Mesendoderm (in vitro differentiated cells): ENCODE measurements at regions not wholly inside any gene's neighbourhood (a gene's known extent, or its start where the extent isn't known, plus 50 kb on each side); places are given as distances from the start of the nearest gene placed in this dataset.

Source experiments
- DNase-seq: peaks from one replicate; pipeline ENCODE4 v3.0.0; 2013
- H2AK5ac ChIP-seq: 2 replicates; pipeline ENCODE4 v1.6.1; 2013; ENCODE audit warnings: low read length, inconsistent platforms
- H2BK120ac ChIP-seq: 2 replicates; pipeline ENCODE4 v1.6.1; 2013; ENCODE audit warnings: low read depth, mild to moderate bottlenecking, low read length, moderate library complexity, mixed read lengths
- H2BK15ac ChIP-seq: replicated peaks from 2 replicates; pipeline ENCODE4 v1.6.1; 2013; ENCODE audit warnings: low read depth, mild to moderate bottlenecking, moderate library complexity
- H2BK5ac ChIP-seq: 2 replicates; pipeline ENCODE4 v1.6.1; 2013; ENCODE audit warnings: low read length, inconsistent platforms
- H3K18ac ChIP-seq: 2 replicates; pipeline ENCODE4 v1.6.1; 2013; ENCODE audit warnings: mild to moderate bottlenecking, low read length, mixed read lengths
- H3K23ac ChIP-seq: one replicate; pipeline ENCODE4 v1.6.1; 2013; ENCODE audit warnings: low read length
- H3K27ac ChIP-seq: 2 replicates; pipeline ENCODE4 v1.5.1; 2013; ENCODE audit warnings: low read depth, mild to moderate bottlenecking, inconsistent platforms, low read length, moderate library complexity
- H3K27me3 ChIP-seq: 2 replicates; pipeline ENCODE4 v1.6.1; 2013; ENCODE audit warnings: low read length, control low read depth, mild to moderate bottlenecking, inconsistent platforms; ENCODE audit not compliant: insufficient read depth, poor library complexity
- H3K36me3 ChIP-seq: 2 replicates; pipeline ENCODE4 v1.6.1; 2013; ENCODE audit warnings: low read length, inconsistent platforms; ENCODE audit not compliant: control insufficient read depth, insufficient read depth
- H3K4ac ChIP-seq: one replicate; pipeline ENCODE4 v1.6.1; 2013; ENCODE audit warnings: low read depth, mild to moderate bottlenecking, low read length, moderate library complexity
- H3K4me1 ChIP-seq: 2 replicates; pipeline ENCODE4 v1.6.1; 2013; ENCODE audit warnings: low read depth, low read length, inconsistent platforms; ENCODE audit not compliant: control insufficient read depth
- H3K4me2 ChIP-seq: 2 replicates; pipeline ENCODE4 v1.6.1; 2013; ENCODE audit warnings: low read length
- H3K4me3 ChIP-seq: 2 replicates; pipeline ENCODE4 v1.5.1; 2013; ENCODE audit warnings: mild to moderate bottlenecking, low read length
- H3K56ac ChIP-seq: one replicate; pipeline ENCODE4 v1.6.1; 2013; ENCODE audit warnings: low read length
- H3K79me1 ChIP-seq: 2 replicates; pipeline ENCODE4 v1.6.1; 2013; ENCODE audit warnings: low read length, inconsistent platforms
- H3K79me2 ChIP-seq: 2 replicates; pipeline ENCODE4 v1.6.1; 2013; ENCODE audit warnings: mild to moderate bottlenecking, low read length; ENCODE audit not compliant: control insufficient read depth, insufficient read depth
- H3K9ac ChIP-seq: 2 replicates; pipeline ENCODE4 v1.6.1; 2013; ENCODE audit warnings: low read length, inconsistent platforms
- H4K5ac ChIP-seq: one replicate; pipeline ENCODE4 v1.6.1; 2013; ENCODE audit warnings: low read length
- H4K8ac ChIP-seq: one replicate; pipeline ENCODE4 v1.6.1; 2013; ENCODE audit warnings: low read depth, mild to moderate bottlenecking, control low read depth, low read length, moderate library complexity
- WGBS: extraction: QIAGEN DNeasy Blood & Tissue Kit; methylation state at CpG from one replicate; pipeline ENCODE4 v1.1.7; 2013; ENCODE audit warnings: low lambda C conversion rate, missing lambda C conversion rate; ENCODE audit not compliant: insufficient coverage; ENCODE audit errors: extremely low coverage; 5-methylcytosine and 5-hydroxymethylcytosine counted together

DNA sequence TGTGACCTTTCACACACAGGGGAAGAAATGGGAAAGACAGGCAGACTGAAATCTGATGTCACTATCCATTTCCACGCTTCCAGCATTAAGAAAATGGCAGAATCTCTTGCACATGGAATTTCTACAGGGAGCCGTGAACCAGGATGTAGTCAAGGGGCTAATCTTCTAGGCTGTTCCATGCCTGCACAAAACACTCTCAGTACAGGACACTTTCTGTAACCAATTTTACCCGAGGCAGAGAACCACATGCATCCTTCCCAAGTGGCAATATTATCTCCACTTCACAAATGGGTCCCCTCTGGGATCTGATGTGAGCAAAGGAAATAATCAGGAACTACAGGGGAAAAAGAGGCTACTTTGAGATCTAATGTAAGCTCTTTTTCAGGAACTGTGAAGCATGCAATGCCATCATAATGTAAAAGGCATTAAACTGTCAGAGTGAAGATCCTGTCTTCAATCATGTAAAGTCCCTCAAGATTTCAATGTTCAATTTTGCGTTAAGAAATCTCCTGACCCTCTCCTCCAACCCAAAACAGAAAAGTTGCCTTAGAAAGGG lies 236.9 kb downstream of the RBM43 start:
- H3K56ac ChIP-seq: no peak overlapping the region
- H3K4me1 ChIP-seq: no peaks in the 10 kb centered on the region
- WGBS: no CpG with 5 or more reads among the region's 4 CpGs

GRCh38 chr2:151021747-151022452 lies 239.8 kb downstream of the RBM43 start:
- Histone ChIP-seq H3K36me3 (no peaks in the 10 kb centered on the region), H3K79me2 (no peaks in the 10 kb centered on the region), H2BK5ac (no peak overlapping the region), H3K4me1 (no peaks in the 10 kb centered on the region), H2BK15ac (no peak overlapping the region), H3K4me3 (no peak overlapping the region), H4K8ac (no peak overlapping the region), H3K27me3 (no peaks in the 10 kb centered on the region), H3K9ac (no peak overlapping the region), H3K79me1 (no peaks in the 10 kb centered on the region), H3K4me2 (no peak overlapping the region), H4K5ac (no peak overlapping the region), H2BK120ac (no peak overlapping the region), H3K23ac (no peak overlapping the region), H3K27ac (no peak overlapping the region), H3K4ac (no peak overlapping the region), H3K56ac (no peak overlapping the region), H3K18ac (no peak overlapping the region), H2AK5ac (no peak overlapping the region)
- no peak for DNase-seq
- WGBS: no CpG with 5 or more reads among the region's 5 CpGs

More for the DNA sequence above, 236.9 kb downstream of the RBM43 start:
- Histone ChIP-seq H2BK120ac (no peak overlapping the region), H3K9ac (no peak overlapping the region), H3K36me3 (no peaks in the 10 kb centered on the region), H2BK15ac (no peak overlapping the region), H3K18ac (no peak overlapping the region), H3K4ac (no peak overlapping the region), H3K4me2 (no peak overlapping the region), H4K5ac (no peak overlapping the region), H4K8ac (no peak overlapping the region), H3K27me3 (no peaks in the 10 kb centered on the region), H3K79me2 (no peaks in the 10 kb centered on the region), H2AK5ac (no peak overlapping the region), H3K23ac (no peak overlapping the region), H2BK5ac (no peak overlapping the region), H3K4me3 (no peak overlapping the region), H3K27ac (no peak overlapping the region), H3K79me1 (no peaks in the 10 kb centered on the region)
- no peak for DNase-seq

DNA sequence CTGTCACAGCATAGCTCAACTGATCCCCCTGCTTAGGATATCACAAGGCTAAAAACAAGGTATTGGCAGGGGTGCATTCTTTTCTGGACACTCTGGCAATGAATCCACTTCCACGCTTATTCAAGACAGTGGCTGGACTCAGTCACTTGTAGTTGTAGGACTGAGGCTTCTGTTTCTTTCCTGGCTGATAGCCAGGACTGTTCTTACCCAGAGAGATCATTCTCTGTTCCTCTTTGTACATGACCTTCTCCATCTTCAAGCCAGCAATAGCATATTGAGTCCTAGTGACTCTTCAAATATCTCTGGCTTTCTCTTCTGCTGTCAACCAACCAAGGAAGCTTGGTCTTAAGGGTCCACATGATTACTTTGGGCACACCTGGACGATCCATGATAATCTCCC lies 241.3 kb downstream of the RBM43 start:
- H4K5ac ChIP-seq: no peak overlapping the region
- H2BK120ac ChIP-seq: no peak overlapping the region
- no peak overlapping the region for H2BK5ac ChIP-seq
- no CpG with 5 or more reads among the region's 2 CpGs for WGBS
- no peaks in the 10 kb centered on the region for H3K36me3 ChIP-seq
- H4K8ac ChIP-seq: no peak overlapping the region
- H3K56ac ChIP-seq: no peak overlapping the region
- H2AK5ac ChIP-seq: no peak overlapping the region
- no peak overlapping the region for H3K23ac ChIP-seq
- H2BK15ac ChIP-seq: no peak overlapping the region
- no peak overlapping the region for H3K18ac ChIP-seq
- no peaks in the 10 kb centered on the region for H3K79me1 ChIP-seq
- H3K4me3 ChIP-seq: no peak overlapping the region
- H3K4me1 ChIP-seq: no peaks in the 10 kb centered on the region
- H3K4ac ChIP-seq: no peak overlapping the region
- H3K79me2 ChIP-seq: no peaks in the 10 kb centered on the region
- H3K27ac ChIP-seq: no peak overlapping the region
- H3K27me3 ChIP-seq: no peaks in the 10 kb centered on the region
- no peak overlapping the region for H3K4me2 ChIP-seq
- DNase-seq: no peak
- no peak overlapping the region for H3K9ac ChIP-seq

DNA sequence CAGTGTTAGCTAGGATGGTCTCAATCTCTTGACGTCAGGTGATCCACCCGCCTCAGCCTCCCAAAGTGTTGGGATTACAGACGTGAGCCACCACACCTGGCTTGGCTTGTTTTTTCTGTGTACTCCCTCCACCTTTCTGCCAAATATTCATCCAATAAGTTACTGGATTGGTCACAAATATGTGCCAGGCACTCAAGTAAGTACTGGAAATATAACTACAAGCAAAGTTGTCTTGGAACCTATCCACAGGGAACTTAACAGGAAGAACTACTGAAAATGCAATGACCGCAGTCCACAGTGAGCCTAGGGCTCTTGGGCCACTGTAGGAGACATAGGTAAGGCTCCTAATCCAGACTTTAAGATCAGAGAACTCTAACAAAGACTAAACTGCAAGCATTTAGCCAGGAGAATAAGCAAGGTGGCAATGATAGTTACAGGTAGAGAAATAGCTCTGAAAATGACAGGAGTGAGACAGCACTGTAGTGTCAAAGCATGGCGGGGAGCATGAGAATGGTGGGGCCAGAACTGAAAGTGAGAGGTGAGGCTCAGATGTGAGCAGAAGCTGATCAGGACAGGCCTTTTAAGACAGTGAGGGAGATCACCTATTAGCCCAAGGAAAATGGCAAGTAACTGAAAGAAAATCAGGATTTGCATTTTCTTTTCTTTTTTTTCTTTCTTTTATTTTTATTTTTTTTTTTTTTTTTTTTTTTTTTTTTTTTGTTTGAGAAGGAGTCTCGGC lies 252.1 kb downstream of the RBM43 start:
- H2AK5ac ChIP-seq: no peak overlapping the region
- H3K27ac ChIP-seq: no peak overlapping the region
- H3K18ac ChIP-seq: no peak overlapping the region
- no peak overlapping the region for H3K4me3 ChIP-seq
- H3K79me2 ChIP-seq: no peaks in the 10 kb centered on the region
- no peak overlapping the region for H4K8ac ChIP-seq
- no peak overlapping the region for H3K4me2 ChIP-seq
- H4K5ac ChIP-seq: no peak overlapping the region
- WGBS: no CpG with 5 or more reads among the region's 6 CpGs
- no peaks in the 10 kb centered on the region for H3K4me1 ChIP-seq
- no peak overlapping the region for H3K9ac ChIP-seq
- no peak overlapping the region for H2BK120ac ChIP-seq
- no peak overlapping the region for H3K56ac ChIP-seq
- H3K79me1 ChIP-seq: no peaks in the 10 kb centered on the region
- no peaks in the 10 kb centered on the region for H3K36me3 ChIP-seq
- H3K4ac ChIP-seq: no peak overlapping the region
- no peak overlapping the region for H2BK5ac ChIP-seq
- H2BK15ac ChIP-seq: no peak overlapping the region
- H3K27me3 ChIP-seq: no peaks in the 10 kb centered on the region
- no peak for DNase-seq
- H3K23ac ChIP-seq: no peak overlapping the region

- Histone ChIP-seq H2BK15ac (no peak overlapping the region), H3K4me1 (no peaks in the 10 kb centered on the region), H3K79me2 (no peaks in the 10 kb centered on the region), H3K4me3 (no peak overlapping the region), H2BK5ac (no peak overlapping the region), H3K27ac (no peak overlapping the region), H3K36me3 (no peaks in the 10 kb centered on the region), H3K18ac (no peak overlapping the region), H3K9ac (no peak overlapping the region), H3K79me1 (no peaks in the 10 kb centered on the region), H3K4ac (no peak overlapping the region), H3K23ac (no peak overlapping the region), H3K4me2 (no peak overlapping the region), H4K5ac (no peak overlapping the region), H4K8ac (no peak overlapping the region), H3K27me3 (no peaks in the 10 kb centered on the region), H2BK120ac (no peak overlapping the region), H3K56ac (no peak overlapping the region), H2AK5ac (no peak overlapping the region)
- DNase-seq: peak; percentile 3
- WGBS: no CpG with 5 or more reads among the region's 6 CpGs
Observed at GRCh38 chr2:151007365-151007764, 254.3 kb downstream of the RBM43 start.
